SK-N-SH (cell line): ENCODE measurements at regions not wholly inside any gene's neighbourhood (a gene's known extent, or its start where the extent isn't known, plus 50 kb on each side); places are given as distances from the start of the nearest gene placed in this dataset.

ENCODE experiments used
- CTCF ChIA-PET: fragments of 300-600, 350-600 bp; formaldehyde crosslinking; extraction: SDS; loops from one replicate; lab custom pipeline; 2021; lab: Yijun Ruan, JAX
- POLR2A ChIA-PET: fragments of 350-600 bp; sonication (Branson Sonifier 250); formaldehyde crosslinking; extraction: SDS; loops from one replicate; lab custom pipeline; 2020; ENCODE audit warnings: antibody characterized with exemption, inconsistent platforms; lab: Yijun Ruan, JAX
- DNase-seq: peaks from one replicate; pipeline ENCODE4 v3.0.0; 2012
- H2AFZ ChIP-seq: fragments of 200-600 bp; sonication (generic); 2 replicates; pipeline ENCODE4 v1.8.1; 2016; ENCODE audit warnings: antibody characterized with exemption, mild to moderate bottlenecking, low read depth
- H3F3A ChIP-seq: fragments of 200-600 bp; sonication (generic); replicated peaks from 2 replicates; pipeline ENCODE3; 2016; ENCODE audit warnings: antibody characterized with exemption, mild to moderate bottlenecking; ENCODE audit not compliant: insufficient read depth
- H3K27ac ChIP-seq, 2 experiments: fragments of 200-500 bp in 1 of 2; fragments of 200-600 bp in 1 of 2; sonication (Bioruptor generic) in 1 of 2; sonication (generic), shearing (Covaris generic) in 1 of 2; 2 replicates each; pipeline versions ENCODE4 v1.5.1 to v1.6.1; 2014 to 2016; ENCODE audit warnings: low read depth in 2 of 2, inconsistent platforms in 1 of 2, low read length in 1 of 2, mild to moderate bottlenecking in 1 of 2, mixed read lengths in 1 of 2
- H3K27me3 ChIP-seq: fragments of 200-600 bp; sonication (generic), shearing (Covaris generic); 2 replicates; pipeline ENCODE4 v1.6.1; 2016; ENCODE audit warnings: mixed run types; ENCODE audit not compliant: insufficient read depth
- H3K36me3 ChIP-seq, 2 experiments: fragments of 200-500 bp in 1 of 2; fragments of 200-600 bp in 1 of 2; sonication (Bioruptor generic) in 1 of 2; sonication (generic) in 1 of 2; replicated peaks in 1 of 2; 2 replicates each; pipeline versions ENCODE3 to v1.5.1; 2014 to 2016; ENCODE audit warnings: low read length in 1 of 2, mild to moderate bottlenecking in 1 of 2; ENCODE audit not compliant: insufficient read depth in 2 of 2, control insufficient read depth in 1 of 2
- H3K4me1 ChIP-seq, 2 experiments: fragments of 200-500 bp in 1 of 2; fragments of 200-600 bp in 1 of 2; sonication (Bioruptor generic) in 1 of 2; sonication (generic), shearing (Covaris generic) in 1 of 2; 2 replicates each; pipeline versions ENCODE4 v1.5.1 to v1.6.1; 2014 to 2016; ENCODE audit warnings: low read depth in 1 of 2, low read length in 1 of 2, mixed run types in 1 of 2; ENCODE audit not compliant: insufficient read depth in 2 of 2, control insufficient read depth in 1 of 2
- H3K4me2 ChIP-seq: fragments of 200-600 bp; sonication (generic), shearing (Covaris generic); 2 replicates; pipeline ENCODE4 v1.6.1; 2017; ENCODE audit warnings: mixed run types
- H3K4me3 ChIP-seq, 2 experiments: fragments of 200-500 bp in 1 of 2; fragments of 200-600 bp in 1 of 2; sonication (Bioruptor generic) in 1 of 2; sonication (generic), shearing (Covaris generic) in 1 of 2; 2 replicates each; pipeline versions ENCODE4 v1.5.1 to v1.8.1; 2014 to 2016; ENCODE audit warnings: low read depth in 2 of 2, inconsistent platforms in 1 of 2, low read length in 1 of 2, mild to moderate bottlenecking in 1 of 2, mixed read lengths in 1 of 2, moderate library complexity in 1 of 2
- H3K79me2 ChIP-seq: fragments of 200-600 bp; sonication (generic); 2 replicates; pipeline ENCODE4 v1.8.1; 2017; ENCODE audit warnings: mild to moderate bottlenecking; ENCODE audit not compliant: insufficient read depth
- H3K9ac ChIP-seq: fragments of 200-600 bp; sonication (generic); 2 replicates; pipeline ENCODE4 v1.6.1; 2017; ENCODE audit warnings: mixed run types
- H3K9me2 ChIP-seq: fragments of 200-600 bp; sonication (generic); 2 replicates; pipeline ENCODE4 v1.6.1; 2017; ENCODE audit warnings: mixed run types
- H3K9me3 ChIP-seq: fragments of 200-600 bp; sonication (generic); 2 replicates; pipeline ENCODE4 v1.6.1; 2017; ENCODE audit warnings: mixed run types, mild to moderate bottlenecking, moderate library complexity
- H4K20me1 ChIP-seq: fragments of 200-600 bp; sonication (generic); 2 replicates; pipeline ENCODE4 v1.6.1; 2017; ENCODE audit warnings: mild to moderate bottlenecking, mixed run types; ENCODE audit not compliant: insufficient read depth
- CHD2 ChIP-seq: fragments of 150-350 bp; IDR thresholded peaks from 2 replicates; pipeline ENCODE4 v1.6.1; 2018; ENCODE audit warnings: low read length; ENCODE audit not compliant: partially characterized antibody
- CTCF ChIP-seq: fragments of 200-600 bp; sonication (generic); IDR thresholded peaks from 2 replicates; pipeline ENCODE4 v1.6.1; 2017; ENCODE audit warnings: antibody characterized with exemption, mild to moderate bottlenecking, moderate library complexity
- FOXM1 ChIP-seq: IDR thresholded peaks from 2 replicates; pipeline ENCODE4 v1.4.0; 2012; ENCODE audit warnings: low read depth, mild to moderate bottlenecking
- GATA2 ChIP-seq: sonication (generic); formaldehyde crosslinking; IDR thresholded peaks from 2 replicates; pipeline ENCODE4 v1.5.0; 2020; ENCODE audit warnings: mild to moderate bottlenecking, missing genetic modification reagents
- IRF3 ChIP-seq: fragments of 150-350 bp; IDR thresholded peaks from 2 replicates; pipeline ENCODE4 v1.6.1; 2016; ENCODE audit warnings: mild to moderate bottlenecking, low read depth, low read length
- JUND ChIP-seq: IDR thresholded peaks from 2 replicates; pipeline ENCODE4 v1.4.0; 2012
- MXI1 ChIP-seq: IDR thresholded peaks from 2 replicates; pipeline ENCODE4 v1.6.1; 2012; ENCODE audit warnings: mild to moderate bottlenecking, low read depth, low read length, improper control_type of control experiment
- PBX3 ChIP-seq: IDR thresholded peaks from 2 replicates; pipeline ENCODE4; 2012
- RAD21 ChIP-seq: IDR thresholded peaks from 2 replicates; pipeline ENCODE4 v1.6.1; 2012; ENCODE audit warnings: mild to moderate bottlenecking, low read length
- RCOR1 ChIP-seq: fragments of 150-350 bp; IDR thresholded peaks from 2 replicates; pipeline ENCODE4 v1.6.1; 2017; ENCODE audit warnings: antibody characterized with exemption, low read length
- RXRA ChIP-seq: IDR thresholded peaks from 2 replicates; pipeline ENCODE4 v1.4.0; 2012; ENCODE audit warnings: low read depth, mild to moderate bottlenecking, borderline replicate concordance
- TAF1 ChIP-seq: IDR thresholded peaks from 2 replicates; pipeline ENCODE4 v1.6.1; 2012; ENCODE audit warnings: low read depth, mild to moderate bottlenecking, low read length, moderate library complexity, borderline replicate concordance
- TEAD4 ChIP-seq: IDR thresholded peaks from 2 replicates; pipeline ENCODE4 v1.4.0; 2012; ENCODE audit warnings: mild to moderate bottlenecking, borderline replicate concordance; ENCODE audit not compliant: insufficient read depth
- USF2 ChIP-seq: fragments of 150-350 bp; IDR thresholded peaks from 2 replicates; pipeline ENCODE4 v1.6.1; 2017; ENCODE audit warnings: antibody characterized with exemption, low read length, low read depth, borderline replicate concordance
- YY1 ChIP-seq: IDR thresholded peaks from 2 replicates; pipeline ENCODE4 v1.4.0; 2012; ENCODE audit warnings: low read depth, mild to moderate bottlenecking
- ZBTB33 ChIP-seq: IDR thresholded peaks from 2 replicates; pipeline ENCODE4 v1.4.0; 2012; ENCODE audit warnings: low read depth, borderline replicate concordance
- WGBS: methylation state at CpG from one replicate; pipeline ENCODE4 v1.1.6; 2017; ENCODE audit warnings: low lambda C conversion rate; 5-methylcytosine and 5-hydroxymethylcytosine counted together

GRCh38 chr10:123470336-123470921 lies 195.7 kb upstream of the GPR26 start (continued):
- TF ChIP-seq IRF3 (no peak), CTCF (no peak), MXI1 (no peak), YY1 (no peak)

- no peak overlapping the region for H2AFZ ChIP-seq
- H3K27me3 ChIP-seq, result no peaks in the 10 kb centered on the region
- H3K79me2 ChIP-seq, result no peaks in the 10 kb centered on the region
- H3K4me2 ChIP-seq, result no peak overlapping the region
- H3K4me1 ChIP-seq, result no peaks in the 10 kb centered on the region; a peak in 1 of 4 replicates
- H4K20me1 ChIP-seq, result no peaks in the 10 kb centered on the region
- H3K36me3 ChIP-seq, result no peaks in the 10 kb centered on the region
- H3K27ac ChIP-seq, result no peak overlapping the region
- CTCF ChIA-PET, result no interaction called here
- no peak overlapping the region for H3K9ac ChIP-seq
- no peaks in the 10 kb centered on the region for H3K9me3 ChIP-seq
- 35% methylated on average over 1 of the region's 1 CpG for WGBS
- H3F3A ChIP-seq, result no peaks in the 10 kb centered on the region
- H3K4me3 ChIP-seq, result no peak overlapping the region
- H3K9me2 ChIP-seq, result no peaks in the 10 kb centered on the region
- POLR2A ChIA-PET, result no interaction called here
- no peak for DNase-seq
- no peak for TF ChIP-seq YY1
- no peak for TF ChIP-seq GATA2 (CRISPR knock-in tag)
- no peak for TF ChIP-seq FOXM1
- TF ChIP-seq MXI1, result no peak
- TF ChIP-seq RCOR1, result no peak
- TF ChIP-seq RAD21, result no peak
- no peak for TF ChIP-seq USF2
- no peak for TF ChIP-seq JUND
- TF ChIP-seq TAF1, result no peak
- TF ChIP-seq PBX3, result no peak
- no peak for TF ChIP-seq TEAD4
- no peak for TF ChIP-seq ZBTB33
- TF ChIP-seq CHD2, result no peak
- TF ChIP-seq RXRA, result no peak
- no peak for TF ChIP-seq IRF3
Measured at GRCh38 chr10:123471811-123472210, 194.3 kb upstream of the GPR26 start.
